ELF-1 (cell line): ENCODE measurements at regions not wholly inside any gene's neighbourhood (a gene's known extent, or its start where the extent isn't known, plus 50 kb on each side); places are given as distances from the start of the nearest gene placed in this dataset.

ENCODE experiments used
- DNase-seq: peaks from one replicate; pipeline ENCODE4 v3.0.0-alpha.2; 2016; ENCODE audit warnings: low read depth, low spot score

DNA sequence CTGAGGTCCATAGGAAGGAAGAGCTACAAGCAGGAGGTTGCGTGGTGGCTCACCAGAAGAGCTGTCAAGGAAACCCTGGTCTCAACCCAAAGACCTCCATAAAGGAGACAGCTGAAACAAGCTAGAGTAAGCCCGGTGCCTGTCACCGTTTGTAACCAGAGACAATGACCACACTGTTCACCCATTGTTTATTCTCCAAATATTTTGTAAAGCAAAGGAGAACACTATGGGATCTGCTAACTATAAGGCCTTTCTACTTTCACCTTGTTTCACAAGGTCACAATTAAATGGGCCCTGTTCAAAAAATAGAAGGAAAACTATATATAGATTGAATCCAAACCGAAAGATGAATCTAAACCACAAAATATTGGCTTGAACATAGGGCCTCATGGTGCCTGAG is 128.9 kb upstream of the TPRG1 start:
- DNase-seq: no peak

DNA sequence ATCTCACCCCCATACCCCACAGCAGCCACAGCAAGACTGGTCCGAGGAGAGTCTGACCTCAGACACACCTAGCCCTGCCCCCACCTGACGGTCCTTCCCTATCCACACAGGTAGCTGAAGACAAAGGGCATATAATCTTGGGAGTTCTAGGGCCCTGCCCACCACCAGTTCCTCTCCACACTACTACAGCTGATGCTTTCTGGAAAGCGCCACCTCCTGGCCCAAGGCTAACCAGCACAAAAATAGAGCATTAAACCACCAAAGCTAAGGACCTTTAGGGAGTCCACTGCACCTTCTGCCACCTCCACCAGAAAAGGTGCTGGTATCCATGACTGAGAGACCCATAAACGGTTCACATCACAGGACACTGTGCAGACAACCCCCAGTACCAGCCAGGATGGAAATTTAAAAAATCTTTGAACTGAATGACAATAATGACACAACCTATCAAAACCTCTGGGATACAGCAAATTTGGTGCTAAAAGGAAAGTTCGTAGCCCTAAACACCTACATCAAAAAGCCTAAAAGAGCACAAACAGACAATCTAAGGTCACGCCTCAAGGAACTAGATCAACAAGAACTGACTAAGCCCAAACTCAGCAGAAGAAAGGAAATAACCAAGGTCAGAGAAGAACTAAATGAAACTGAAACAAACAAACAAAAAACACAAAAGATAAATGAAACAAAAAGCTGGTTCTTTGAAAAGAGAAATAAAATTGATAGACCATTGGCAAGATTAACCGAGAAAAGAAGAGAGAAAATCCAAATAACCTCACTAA is 122.1 kb upstream of the TPRG1 start:
- peak; percentile 22 for DNase-seq

DNA sequence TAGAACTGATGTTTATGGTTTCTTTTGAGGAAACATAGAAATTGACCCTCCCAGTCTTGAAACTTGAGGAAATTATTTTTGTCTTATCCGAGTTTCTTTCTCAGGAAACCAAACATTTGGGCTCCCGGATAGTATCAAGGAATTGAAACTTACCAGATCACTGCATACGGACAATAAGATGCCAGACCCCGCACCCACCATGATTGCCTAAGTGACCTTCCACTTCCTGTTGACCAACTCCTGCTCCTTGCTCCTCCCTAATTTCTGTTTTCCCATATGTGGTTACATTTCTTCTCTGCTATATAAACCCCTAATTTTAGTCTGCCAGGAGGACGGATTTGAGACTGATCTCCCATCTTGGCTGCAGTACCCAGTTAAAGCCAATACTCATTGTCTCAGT is 118.4 kb upstream of the TPRG1 start:
- DNase-seq: no peak

DNA sequence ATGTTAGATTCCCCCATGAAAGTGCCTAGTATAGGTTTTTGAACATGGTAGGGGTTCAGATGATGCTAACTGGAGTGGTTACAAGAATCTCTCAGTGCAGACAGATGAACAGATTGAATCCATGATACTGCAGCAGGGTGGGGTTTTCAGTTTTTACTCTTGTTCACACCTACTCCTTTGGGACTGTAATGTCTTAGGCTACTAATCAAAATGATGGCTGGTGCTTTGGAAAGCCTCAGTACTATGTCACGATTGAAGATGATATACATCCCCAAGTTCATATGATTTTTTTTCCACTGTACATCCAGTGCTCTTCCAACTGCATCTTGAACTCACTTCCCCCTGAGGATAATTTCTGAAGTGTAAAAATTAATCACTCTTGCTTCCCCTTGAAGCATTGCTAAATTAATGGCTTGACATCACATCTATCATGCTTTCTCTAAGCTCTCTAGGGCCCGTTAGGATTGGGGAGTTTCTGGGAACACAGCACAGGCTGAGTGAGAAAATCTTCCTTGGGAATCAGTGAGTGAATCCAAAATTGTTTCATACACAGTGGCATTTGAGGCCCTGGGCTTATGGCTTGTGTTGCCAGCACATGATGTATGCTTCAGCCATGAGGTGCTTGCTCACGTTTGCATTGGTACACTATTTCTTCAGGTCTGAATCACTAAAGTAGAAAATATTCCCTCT is 115.0 kb upstream of the TPRG1 start:
- no peak for DNase-seq

DNA sequence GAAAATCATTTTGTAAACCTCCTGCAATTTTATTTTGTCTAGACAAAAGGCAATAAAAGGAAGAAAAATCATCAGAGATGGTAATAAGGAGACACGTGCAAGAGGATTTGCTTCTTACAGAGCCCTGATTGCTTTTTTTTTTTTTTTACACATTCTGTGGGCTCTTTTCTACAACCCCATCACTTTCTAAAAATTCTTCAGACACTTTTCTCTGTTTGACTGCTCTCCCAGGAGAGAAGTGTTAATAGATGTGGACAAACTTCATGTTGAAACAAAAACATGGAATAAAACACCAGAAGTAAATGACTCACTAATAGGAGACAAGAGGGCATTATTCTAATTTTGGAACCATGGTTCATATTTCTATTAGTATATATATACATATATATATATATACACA is 114.4 kb upstream of the TPRG1 start:
- DNase-seq: no peak

DNA sequence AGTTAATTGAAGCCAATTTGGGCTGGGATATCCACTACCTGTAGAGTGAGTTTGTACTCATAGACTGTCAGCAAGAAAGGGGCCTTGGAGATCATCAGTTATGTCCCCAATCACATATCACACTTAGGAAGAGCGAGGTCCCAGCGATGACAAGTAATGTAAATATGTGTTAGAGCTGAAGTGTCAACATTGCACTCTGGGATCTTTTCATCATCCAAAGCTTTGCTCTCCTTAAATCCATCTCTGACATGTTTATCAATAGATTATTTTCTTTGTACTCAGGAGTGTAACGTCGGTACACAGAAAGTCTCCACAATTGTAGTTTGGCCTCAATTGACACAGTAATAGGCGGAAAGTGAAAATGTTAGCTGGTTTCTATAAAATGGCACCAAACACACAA is 113.7 kb upstream of the TPRG1 start:
- DNase-seq: no peak

DNA sequence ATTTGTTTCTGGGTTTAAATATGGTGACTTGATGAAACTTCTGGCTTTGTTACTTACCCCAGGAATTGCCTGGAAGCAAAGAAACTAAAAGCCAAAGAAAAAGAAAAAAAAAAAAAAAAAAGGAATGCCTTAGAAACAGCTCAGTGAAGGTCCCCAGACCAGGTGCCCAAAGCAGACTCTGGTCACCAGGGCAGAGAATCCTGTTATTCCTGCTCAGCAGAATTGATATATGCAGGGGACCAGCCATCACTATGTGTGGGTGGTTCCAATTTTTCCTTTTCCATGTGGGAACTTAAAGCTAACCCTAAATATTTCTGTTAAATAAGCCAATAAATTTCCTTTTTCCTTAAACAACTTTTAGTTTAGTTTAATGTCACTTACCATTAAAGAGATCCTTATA is 100.8 kb upstream of the TPRG1 start:
- DNase-seq: peak; percentile 29

DNA sequence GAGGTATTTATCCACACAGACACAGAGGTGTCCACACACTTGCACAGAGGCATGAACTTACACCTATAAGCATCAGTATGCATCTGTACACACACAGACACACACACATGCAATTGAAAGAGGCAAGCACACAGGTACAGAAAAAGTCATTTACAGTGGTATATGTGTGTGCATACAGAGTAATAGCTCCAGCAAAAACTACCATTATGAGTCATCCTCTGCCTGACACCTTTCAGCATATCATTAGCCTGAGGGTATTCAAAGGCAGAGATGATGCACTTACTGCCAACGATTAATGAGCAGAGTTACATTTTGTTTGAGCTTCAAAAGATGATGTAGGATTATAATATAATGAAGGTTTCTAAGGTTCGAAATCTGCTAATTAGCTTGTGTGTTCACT is 100.3 kb upstream of the TPRG1 start:
- no peak for DNase-seq

DNA sequence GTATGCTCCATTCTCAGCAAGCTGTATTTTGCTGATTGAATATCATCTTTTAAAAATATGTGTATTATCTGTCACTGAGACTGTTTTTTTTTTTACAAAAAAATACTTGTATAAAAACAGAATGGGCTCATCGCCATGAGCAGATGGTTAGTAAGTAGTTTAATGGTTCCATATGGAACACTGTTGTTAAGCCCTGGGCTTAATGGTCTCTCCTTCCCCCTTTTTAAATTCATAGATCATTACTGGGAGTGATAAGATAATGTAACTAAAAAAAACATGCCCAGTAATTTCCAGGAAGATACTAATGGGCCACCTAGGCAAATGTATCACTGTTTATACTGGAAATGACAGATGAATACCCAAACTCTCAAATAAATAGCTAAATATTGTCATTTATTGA is 95.3 kb upstream of the TPRG1 start:
- no peak for DNase-seq

DNA sequence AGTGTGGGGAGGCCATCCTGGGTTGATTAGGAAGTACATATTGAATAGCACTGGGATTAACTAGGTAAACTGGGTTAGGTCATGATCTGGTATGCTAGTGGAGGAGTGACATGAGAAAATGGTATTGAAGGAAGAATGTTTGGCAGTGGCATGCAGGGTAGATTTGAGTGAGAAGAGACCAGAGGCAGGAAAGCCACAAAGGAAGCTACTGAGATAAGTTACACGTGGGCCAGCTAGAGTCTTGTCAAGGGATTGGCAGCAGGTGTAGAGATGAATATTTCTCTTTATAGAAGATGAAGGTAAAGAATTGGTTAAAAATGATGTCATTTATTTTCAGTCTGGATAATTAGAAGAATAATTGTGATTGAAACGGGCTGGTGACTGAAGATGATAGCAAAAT is 91.0 kb upstream of the TPRG1 start:
- DNase-seq: no peak

DNA sequence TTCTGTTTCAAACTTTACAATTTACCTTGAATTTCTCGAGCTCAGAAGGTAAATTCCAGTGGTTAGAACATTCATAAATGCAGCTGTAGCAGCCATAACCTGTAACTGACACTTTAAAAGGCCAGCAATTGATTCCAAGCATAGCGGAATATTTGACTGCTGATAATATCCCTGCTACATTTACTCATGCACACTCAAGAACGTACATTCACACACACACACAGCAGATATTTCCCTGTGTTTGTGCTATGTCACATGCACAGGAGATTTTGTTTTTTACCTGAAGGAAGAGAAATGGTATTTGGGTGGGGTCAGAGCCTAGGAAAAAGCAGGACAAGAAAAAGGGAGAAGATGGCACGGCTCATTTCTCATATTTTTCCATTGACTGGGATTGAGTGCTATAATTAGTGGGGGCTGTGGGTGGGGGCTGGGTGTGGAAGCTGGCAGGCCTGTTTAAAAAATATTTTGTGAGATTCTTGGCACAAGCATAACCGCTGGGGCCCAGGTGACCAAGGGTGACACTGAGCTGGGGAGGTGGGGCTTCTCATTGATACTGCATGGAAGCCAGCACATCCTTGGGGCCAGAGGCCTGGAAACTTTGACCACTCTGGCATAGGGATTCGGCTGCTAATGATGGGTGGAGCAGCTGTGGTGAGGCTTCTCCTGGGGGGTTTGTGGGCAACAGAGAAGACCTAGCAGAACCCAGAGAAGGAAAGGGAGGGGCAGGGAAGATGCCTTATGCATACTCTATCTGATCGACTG is 88.9 kb upstream of the TPRG1 start:
- DNase-seq: no peak

DNA sequence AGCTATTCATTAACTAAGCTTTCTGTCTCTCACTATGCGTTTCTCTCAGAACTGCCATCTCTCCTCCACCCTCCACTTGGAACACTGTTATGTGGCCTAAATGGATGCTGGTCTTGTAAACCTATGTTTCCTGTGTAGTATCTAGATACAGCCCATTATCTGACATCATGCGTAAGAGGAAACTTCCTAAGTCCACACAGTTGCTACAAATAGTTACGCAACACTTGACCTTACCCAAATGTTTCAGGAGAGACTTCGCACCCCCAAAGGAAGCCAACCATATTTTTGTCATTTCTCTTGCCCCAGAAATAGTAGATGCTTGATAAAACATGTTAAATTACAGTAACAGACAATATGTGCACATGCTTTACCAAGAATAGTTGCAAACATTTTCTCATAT is 87.2 kb upstream of the TPRG1 start:
- no peak for DNase-seq

DNA sequence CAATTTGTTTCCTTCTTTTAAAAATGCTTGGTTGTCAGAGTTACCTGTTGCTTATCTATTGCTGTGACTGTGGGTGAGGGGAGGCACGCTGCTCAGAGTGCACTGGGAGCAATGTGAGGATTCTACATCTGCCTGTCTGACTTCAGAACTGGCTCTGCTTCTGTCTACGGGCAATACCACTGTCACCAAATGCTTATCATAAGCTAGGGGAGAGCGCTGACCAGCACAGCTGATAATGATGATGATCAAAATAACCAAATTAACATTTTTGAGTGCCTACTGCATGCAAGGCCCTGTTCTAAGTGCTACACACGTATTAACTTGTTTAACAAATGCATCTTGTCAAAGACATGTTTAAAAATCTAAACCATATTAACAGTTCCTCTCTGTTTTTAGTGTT is 79.2 kb upstream of the TPRG1 start:
- DNase-seq: no peak

DNA sequence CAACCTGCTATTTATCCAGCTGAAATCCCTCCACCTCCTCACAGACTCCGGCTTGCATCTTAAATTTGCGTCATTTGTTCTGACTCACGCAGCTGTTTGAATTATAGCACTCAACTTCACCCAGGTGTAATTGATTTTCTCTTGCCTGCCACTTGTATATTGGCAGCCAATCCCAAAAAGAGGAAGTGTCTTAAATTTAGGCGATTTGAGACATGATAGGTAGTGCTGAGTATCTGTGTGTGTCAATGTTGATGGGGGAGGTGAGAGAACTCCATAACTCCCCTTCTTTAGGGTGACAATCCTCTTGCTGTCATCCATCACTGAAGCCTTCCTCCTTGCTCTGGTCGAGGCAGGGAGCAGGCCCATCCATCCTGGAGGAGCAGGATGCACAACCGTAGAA is 77.2 kb upstream of the TPRG1 start:
- DNase-seq: no peak

DNA sequence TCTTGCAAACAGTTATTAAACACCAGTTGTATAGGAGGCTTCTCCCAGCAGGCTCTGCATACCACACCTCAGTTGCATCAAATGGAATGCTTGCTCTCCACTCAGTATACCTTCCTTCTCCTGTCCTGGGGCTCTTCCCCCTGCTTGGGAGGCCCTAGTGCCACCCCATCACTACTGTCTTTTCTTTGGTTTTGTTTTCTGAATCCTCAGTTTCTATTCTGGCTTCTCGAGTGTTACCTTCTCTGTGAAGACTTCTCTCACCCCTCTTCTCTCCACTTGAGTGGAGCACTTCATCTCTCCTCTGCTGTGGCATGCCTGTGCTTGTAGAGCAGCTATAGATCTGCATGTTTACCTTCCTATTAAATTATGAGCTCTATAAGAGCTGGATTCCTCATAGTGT is 75.7 kb upstream of the TPRG1 start:
- DNase-seq: no peak

DNA sequence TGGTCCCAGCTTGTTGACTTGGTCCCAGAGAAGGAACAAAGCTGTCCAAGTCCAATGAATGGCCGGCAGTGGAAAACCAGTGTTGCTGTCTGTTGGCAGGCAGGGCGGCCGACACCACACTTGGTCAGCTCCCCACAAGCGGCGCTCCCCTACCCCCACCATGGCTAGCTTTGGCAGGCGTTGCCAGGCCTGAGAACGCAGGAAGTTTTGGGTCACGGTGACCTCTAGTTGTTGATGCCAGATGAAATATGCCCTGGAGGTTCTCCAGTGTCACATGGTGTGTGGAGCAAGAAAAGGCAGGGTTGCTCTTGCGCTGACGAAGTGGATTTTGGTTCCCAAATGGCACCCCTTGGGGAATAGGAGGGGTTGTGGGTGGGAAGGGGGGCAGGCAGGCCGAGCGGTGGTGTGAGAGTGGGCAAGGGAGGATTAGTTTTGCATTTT is 72.7 kb upstream of the TPRG1 start:
- no peak for DNase-seq

DNA sequence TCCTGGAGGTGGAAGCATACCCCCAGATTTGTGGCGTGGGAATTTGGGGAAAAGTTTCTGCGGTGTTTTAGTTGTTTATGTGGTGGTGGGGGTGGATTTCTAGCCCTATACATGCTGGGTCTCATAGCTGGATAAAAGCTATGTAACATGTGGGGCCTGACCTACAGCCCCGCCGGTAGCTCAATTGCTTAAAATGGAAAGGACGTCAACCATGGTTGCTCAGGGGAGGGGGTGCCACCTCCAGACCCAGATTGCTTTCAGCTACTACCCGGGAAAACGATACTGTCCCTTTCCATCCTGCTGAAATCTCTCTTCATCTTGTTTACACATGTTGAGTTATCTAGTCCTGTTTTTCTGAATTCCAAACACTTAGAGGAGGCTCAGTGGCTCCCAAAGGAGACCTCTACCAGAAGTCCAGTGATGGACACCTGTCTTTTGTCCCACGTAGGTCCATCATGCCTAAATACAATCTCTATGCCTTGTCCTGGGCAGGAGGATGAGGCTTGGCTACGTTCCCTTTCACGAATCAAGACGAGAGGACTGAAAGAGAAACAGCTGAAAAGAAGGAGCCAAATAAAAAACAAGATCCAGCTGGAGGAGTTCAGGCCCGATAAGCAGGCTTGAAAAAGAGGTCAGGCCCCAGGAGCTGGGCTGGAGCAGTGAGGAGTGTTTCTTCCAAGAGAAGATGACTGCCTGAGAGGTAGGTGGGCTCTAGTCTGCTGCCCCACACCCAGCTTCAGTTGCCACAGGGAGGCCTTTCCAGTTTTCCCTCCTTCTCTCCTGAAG is 72.1 kb upstream of the TPRG1 start:
- DNase-seq: no peak

DNA sequence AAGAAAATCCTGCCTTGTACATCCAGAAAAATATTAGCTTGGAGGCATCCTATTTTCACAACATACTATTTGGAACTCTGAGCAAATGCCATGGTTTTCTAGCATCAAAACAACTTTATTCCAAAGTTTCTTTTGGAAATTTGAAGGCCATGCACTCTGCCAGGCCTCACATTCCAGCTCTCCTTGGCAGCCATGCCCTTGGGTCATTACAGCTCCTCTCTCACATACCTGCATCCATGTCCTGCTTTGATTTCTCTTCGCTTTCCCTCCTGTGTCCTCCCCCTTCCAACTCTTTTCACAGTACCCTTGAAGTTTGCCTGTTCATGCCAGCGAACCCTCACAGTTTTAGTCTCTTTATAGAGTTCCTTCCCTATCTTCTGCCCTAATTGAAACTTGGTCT is 70.9 kb upstream of the TPRG1 start:
- DNase-seq: peak; percentile 13

DNA sequence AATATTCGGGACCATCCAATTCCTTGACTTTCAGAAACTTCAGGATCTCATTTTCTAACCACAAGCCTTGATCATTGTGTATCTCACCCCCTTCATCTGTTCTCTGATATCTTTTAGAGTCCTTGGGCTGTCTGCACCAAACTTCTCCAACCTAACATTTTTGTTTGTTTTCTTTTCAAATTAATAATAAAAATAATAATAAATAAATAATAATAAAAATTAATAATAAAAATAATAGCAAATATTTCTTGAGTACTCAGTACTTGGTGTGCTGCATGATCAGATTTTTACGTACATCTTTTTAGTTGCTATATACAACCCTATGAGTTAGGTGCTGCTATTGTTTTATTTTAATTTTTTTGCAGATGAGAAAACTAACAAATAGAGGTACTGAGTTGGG is 70.2 kb upstream of the TPRG1 start:
- no peak for DNase-seq

DNA sequence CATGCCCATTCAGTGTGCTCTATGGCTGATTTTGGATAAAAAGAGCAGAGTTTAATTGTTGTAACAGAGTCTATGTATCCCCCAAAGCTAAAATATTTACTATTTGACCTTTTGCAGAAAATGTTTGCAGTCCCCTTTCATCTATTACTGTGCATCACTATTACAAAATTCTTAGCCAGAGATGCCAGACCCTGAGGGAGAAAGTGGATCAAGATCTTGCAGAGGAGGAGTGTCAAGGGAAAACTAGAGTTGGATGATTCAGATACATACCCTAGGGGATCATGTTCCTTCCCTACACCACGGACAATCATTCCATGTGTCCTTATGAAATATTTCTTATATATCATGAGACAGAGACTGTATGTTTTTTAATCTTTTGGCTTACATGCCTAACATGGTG is 68.6 kb upstream of the TPRG1 start:
- no peak for DNase-seq

DNA sequence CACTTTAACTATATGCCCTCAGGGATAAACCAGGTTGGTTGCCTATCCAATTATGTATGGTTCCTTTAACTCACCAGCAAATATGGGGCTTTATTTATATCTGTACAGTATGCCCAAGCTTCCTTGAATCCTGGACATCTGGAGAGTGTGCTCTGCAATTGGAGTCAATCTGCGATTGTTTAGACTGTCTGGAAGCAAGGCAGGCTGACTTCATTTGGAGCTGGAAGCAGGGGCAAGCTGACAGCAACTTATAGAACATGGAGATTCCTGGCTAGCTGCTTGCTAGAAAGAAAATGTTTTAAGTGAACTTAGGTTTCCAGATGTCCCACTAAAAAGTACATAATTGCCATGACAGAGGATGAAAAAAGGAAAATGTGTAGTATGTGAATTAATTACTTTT is 63.7 kb upstream of the TPRG1 start:
- DNase-seq: no peak

DNA sequence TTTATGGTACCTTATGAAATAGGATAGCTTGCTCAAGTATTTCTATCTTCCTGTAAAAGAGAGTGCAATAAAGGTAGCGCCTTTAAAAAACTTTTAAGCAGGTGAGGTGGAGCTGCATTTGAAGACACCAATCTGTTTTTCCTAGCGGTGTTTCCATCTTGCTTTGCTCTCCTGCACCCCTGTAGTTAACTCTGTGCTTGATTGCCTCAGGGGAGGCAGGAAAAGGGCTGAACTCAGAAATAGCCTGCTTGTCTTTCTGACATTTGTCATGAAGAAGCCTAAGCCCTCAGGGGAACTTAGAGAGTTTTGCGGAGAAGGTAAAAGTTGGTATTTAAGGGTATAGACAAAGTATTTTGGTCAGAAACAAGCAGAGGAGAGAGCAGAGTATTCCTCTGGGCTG is 63.0 kb upstream of the TPRG1 start:
- peak; percentile 64 for DNase-seq
